Spinal cord (tissue), 9 donors: ENCODE measurements at regions not wholly inside any gene's neighbourhood (a gene's known extent, or its start where the extent isn't known, plus 50 kb on each side); places are given as distances from the start of the nearest gene placed in this dataset.

Source experiments
- DNase-seq, 6 donors: peaks; one replicate each; pipeline versions ENCODE4 v3.0.0 to v3.0.0-alpha.2; 2013 to 2015; ENCODE audit warnings: low spot score in 6 of 6, low read depth in 4 of 6
- H3K27ac ChIP-seq: one replicate; pipeline ENCODE4 v1.5.1; 2013; ENCODE audit warnings: low read depth, low read length, control low read depth
- H3K27me3 ChIP-seq: one replicate; pipeline ENCODE4 v1.6.1; 2013; ENCODE audit warnings: low read length; ENCODE audit not compliant: control insufficient read depth, insufficient read depth
- H3K36me3 ChIP-seq: one replicate; pipeline ENCODE4 v1.6.1; 2013; ENCODE audit warnings: low read length; ENCODE audit not compliant: control insufficient read depth, insufficient read depth
- H3K4me1 ChIP-seq: one replicate; pipeline ENCODE4 v1.6.1; 2013; ENCODE audit warnings: low read length; ENCODE audit not compliant: control insufficient read depth, insufficient read depth
- H3K4me3 ChIP-seq: one replicate; pipeline ENCODE4 v1.5.1; 2013; ENCODE audit warnings: low read depth, low read length, control low read depth
- H3K9me3 ChIP-seq: one replicate; pipeline ENCODE4 v1.6.1; 2013; ENCODE audit warnings: low read length; ENCODE audit not compliant: control insufficient read depth, insufficient read depth
- WGBS: methylation state at CpG from one replicate; pipeline ENCODE4 v1.1.5; 2013; ENCODE audit warnings: missing lambda C conversion rate; ENCODE audit not compliant: insufficient coverage; 5-methylcytosine and 5-hydroxymethylcytosine counted together
- donor health status: healthy.

DNA sequence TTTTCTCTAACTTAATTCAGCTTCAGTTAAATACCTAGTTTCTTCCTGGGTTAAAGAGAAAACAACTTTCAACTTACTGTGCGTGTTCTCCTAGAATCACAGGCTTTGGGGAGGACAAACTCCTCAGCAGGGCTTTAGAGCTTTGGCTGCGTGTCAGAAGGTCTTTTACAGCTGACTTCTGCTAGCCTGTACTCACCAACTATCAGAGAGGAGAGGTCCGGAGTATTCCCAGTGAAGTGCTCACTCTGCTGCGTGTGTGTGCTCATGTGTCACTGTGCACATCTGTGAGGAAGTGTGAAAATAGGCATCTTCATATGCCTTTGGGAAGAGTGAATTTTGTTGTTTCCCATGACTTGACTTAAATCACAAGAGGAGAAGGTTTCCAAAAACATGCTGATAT is 423.2 kb upstream of the SGCD start:
- Histone ChIP-seq H3K4me1 (no peaks in the 10 kb centered on the region), H3K27ac (no peak overlapping the region), H3K9me3 (no peaks in the 10 kb centered on the region), H3K27me3 (no peaks in the 10 kb centered on the region), H3K4me3 (no peak overlapping the region), H3K36me3 (no peaks in the 10 kb centered on the region)
- WGBS: 56% methylated on average over 3 of the region's 4 CpGs
- no peak for DNase-seq

DNA sequence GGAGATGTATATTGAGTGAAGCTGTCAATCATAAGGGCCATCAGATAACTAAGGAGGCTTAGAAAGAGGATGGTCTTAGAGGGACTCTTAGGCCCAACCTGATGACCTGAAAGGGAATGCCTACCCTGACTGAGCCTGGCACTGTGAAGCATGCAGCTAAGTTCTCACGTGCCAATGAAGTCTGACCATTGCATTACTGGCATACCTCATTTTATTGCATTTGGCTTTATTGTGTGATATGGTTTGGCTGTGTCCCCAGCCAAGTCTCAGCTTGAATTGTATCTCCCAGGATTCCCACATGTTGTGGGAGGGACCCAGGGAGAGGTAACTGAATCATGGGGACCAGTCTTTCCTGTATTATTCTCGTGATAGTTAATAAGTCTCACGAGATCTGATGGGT is 421.6 kb upstream of the SGCD start:
- no peak for DNase-seq
- Histone ChIP-seq H3K9me3 (no peaks in the 10 kb centered on the region), H3K4me1 (no peaks in the 10 kb centered on the region), H3K27me3 (no peaks in the 10 kb centered on the region), H3K4me3 (no peak overlapping the region), H3K27ac (no peak overlapping the region), H3K36me3 (no peaks in the 10 kb centered on the region)
- no CpG with 5 or more reads among the region's 3 CpGs for WGBS

DNA sequence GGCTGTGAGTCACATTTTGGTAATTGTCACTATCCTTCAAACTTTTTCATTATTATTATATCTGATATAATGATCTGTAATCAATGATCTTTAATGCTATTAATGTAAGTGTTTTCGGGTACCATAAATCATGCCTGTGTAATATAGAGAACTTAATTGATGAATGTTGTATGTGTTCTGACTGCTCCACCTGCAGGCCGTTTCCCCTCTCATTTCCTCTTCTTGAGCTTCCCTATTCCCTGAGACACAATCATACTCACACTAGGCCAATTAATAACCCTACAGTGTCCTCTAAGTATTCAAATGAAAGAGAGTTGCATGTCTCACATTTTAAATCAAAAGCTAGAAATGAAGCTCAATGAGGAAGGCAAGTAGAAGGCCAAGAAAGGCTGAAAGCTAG is 420.9 kb upstream of the SGCD start:
- no CpG with 5 or more reads among the region's 2 CpGs for WGBS
- Histone ChIP-seq H3K4me3 (no peak overlapping the region), H3K27ac (no peak overlapping the region), H3K36me3 (no peaks in the 10 kb centered on the region), H3K27me3 (no peaks in the 10 kb centered on the region), H3K4me1 (no peaks in the 10 kb centered on the region), H3K9me3 (no peaks in the 10 kb centered on the region)
- no peak for DNase-seq

DNA sequence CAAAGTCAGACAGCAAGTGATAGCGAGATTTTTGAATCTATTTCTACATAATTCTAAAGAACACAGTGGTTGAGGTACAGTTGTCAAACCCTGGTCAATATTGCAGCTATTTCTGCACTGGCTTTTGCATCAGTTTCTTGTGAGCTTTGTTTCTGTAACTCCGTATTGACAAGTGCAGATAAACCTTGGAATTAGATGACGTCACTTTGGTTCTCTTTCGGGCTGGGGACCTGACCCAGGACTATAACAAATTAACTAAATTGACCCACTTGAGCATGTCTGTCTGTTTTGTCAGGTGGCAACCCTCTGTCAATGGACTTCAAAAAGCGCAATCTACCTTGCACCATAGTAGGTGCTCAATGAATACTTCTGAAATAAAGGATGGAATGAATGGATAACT is 418.4 kb upstream of the SGCD start:
- Histone ChIP-seq H3K9me3 (no peaks in the 10 kb centered on the region), H3K4me3 (no peak overlapping the region), H3K27ac (no peak overlapping the region), H3K36me3 (no peaks in the 10 kb centered on the region), H3K4me1 (no peaks in the 10 kb centered on the region), H3K27me3 (no peaks in the 10 kb centered on the region)
- 96% methylated on average over 4 of the region's 5 CpGs for WGBS
- DNase-seq: no peak

DNA sequence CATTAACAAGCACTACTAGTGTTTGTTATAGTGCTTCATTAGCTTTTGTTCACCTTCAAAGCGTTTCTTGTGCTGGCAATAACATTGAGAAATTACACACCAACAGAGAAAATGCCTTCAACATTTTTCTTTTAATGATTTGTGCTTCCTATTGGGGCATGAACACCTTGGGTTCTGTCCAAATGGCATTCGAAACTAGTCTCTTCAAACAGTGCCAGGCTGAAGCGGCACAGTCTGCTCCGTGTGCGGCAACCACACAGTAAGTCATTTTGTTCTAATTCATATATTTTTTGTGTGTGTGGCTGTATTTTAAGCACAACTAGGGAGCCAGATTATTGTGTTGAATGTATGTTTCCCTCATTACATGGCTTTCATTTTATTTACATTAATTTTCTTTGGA is 414.7 kb upstream of the SGCD start:
- no peak overlapping the region for H3K4me3 ChIP-seq
- H3K9me3 ChIP-seq: no peaks in the 10 kb centered on the region

DNA sequence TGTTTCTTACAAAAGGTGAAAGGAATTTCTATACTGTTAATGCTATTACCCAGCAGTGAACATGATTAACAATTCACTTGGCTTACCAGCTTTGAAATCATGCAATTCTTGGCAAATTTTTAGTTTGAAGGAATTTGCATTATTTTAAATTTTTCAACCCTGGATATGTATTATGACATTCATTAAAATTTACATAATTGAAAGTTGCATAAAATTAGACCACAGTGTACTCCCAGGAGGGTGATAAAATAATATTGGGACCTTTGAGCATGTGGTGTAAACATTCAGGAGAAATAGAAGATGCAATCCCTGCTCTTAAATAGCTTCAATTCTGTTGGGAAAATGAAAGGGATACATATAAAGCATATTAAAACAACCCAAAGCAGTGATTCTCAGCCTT is 412.2 kb upstream of the SGCD start:
- Histone ChIP-seq H3K4me3 (no peak overlapping the region), H3K27ac (no peak overlapping the region), H3K36me3 (no peaks in the 10 kb centered on the region), H3K4me1 (no peaks in the 10 kb centered on the region), H3K27me3 (no peaks in the 10 kb centered on the region), H3K9me3 (no peaks in the 10 kb centered on the region)
- no peak for DNase-seq

More for the DNA sequence above, 414.7 kb upstream of the SGCD start:
- WGBS: no CpG with 5 or more reads among the region's 5 CpGs
- Histone ChIP-seq H3K27me3 (no peaks in the 10 kb centered on the region), H3K36me3 (no peaks in the 10 kb centered on the region), H3K27ac (no peak overlapping the region), H3K4me1 (no peaks in the 10 kb centered on the region)
- peak in 2 of 6 donors; percentile 46 to 70 for DNase-seq

DNA sequence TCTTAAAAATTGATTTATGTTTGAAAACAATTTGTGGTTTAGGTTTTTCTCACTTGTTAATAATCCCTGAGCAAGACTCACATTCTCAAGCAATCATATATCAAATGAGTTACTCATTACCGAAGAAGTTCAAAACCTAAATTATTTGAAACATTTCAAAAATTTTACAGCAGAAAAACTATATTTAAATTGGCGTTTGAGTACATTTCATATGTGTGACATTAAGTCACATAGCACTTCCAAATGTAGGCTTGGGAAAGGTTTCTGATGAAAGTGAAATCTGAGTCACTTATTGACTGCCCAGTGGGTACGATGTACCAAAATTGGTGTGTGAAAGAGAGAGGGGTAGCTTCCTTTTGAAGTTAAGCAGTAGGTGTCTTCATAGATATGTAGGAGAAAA is 411.4 kb upstream of the SGCD start:
- Histone ChIP-seq H3K4me1 (no peaks in the 10 kb centered on the region), H3K9me3 (no peaks in the 10 kb centered on the region), H3K27me3 (no peaks in the 10 kb centered on the region), H3K4me3 (no peak overlapping the region), H3K36me3 (no peaks in the 10 kb centered on the region), H3K27ac (no peak overlapping the region)
- WGBS: no CpG with 5 or more reads among the region's 3 CpGs
- no peak for DNase-seq

DNA sequence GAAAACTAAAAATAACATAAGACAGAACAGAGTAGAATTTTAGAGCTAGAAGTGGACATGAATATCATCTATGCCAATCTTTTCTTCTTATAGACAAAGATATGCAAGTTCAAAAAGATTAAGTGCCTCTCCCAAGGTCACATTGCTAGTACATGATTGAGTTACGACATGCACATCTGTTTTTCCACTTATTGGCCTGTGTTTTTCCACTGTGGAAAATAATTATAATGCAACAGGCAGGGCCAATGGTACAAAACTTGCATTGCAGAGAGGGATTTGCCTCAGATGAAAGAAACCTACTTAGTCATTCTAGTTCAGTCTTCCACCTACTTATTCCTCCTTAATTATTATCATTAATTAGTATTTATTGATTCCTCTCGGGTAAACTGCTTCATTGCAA is 407.8 kb upstream of the SGCD start:
- no peaks in the 10 kb centered on the region for H3K27me3 ChIP-seq
- no peak for DNase-seq
- no peak overlapping the region for H3K27ac ChIP-seq
- WGBS: 80% methylated on average over 1 of the region's 2 CpGs
- H3K9me3 ChIP-seq: no peaks in the 10 kb centered on the region
- H3K36me3 ChIP-seq: no peaks in the 10 kb centered on the region
- no peaks in the 10 kb centered on the region for H3K4me1 ChIP-seq
- H3K4me3 ChIP-seq: no peak overlapping the region

DNA sequence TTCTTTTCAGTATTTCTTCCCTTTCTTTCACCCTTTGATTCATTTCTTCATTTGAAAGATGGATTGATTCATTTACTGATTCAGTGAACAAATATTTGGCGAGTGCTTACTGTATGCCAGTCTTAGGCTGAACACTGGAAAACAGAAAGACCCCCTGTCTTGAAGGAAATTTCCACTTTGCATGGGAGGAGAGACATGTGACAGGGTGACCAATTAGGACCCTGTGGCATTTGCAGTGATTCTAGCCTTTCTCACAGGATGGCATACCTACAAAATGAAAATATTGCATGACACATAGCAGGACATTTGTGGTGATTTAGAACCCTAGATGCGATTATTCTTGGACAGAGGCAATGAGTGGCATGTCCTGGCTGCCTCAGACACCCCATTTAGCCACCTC is 407.2 kb upstream of the SGCD start:
- no peaks in the 10 kb centered on the region for H3K36me3 ChIP-seq
- no peak for DNase-seq
- no peak overlapping the region for H3K4me3 ChIP-seq
- no peaks in the 10 kb centered on the region for H3K9me3 ChIP-seq
- no peaks in the 10 kb centered on the region for H3K27me3 ChIP-seq
- no CpG with 5 or more reads among the region's 2 CpGs for WGBS
- H3K4me1 ChIP-seq: no peaks in the 10 kb centered on the region
- no peak overlapping the region for H3K27ac ChIP-seq

DNA sequence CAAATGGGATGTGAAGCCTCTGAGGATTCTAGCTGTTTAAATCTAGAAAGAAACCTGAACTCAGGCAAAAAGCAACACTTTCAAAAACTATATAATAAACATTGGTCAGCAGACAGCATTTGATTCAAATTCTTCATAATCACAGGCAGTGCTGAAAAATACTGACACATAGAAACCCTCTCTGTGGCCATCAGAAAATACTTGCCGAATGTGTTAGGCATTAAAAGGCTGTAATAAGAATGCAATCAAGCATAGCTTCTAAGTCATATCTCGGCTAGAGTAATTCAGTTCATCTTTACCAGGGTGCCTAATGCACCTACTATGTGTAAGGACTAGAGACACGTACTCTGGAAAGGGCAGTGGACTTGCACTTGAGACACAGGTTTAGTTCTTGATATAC is 405.3 kb upstream of the SGCD start:
- Histone ChIP-seq H3K4me1 (no peaks in the 10 kb centered on the region), H3K27me3 (no peaks in the 10 kb centered on the region), H3K27ac (no peak overlapping the region), H3K4me3 (no peak overlapping the region), H3K36me3 (no peaks in the 10 kb centered on the region), H3K9me3 (peaks cover 1% of the 10 kb centered on the region)
- WGBS: no CpG with 5 or more reads among the region's 3 CpGs
- DNase-seq: no peak

DNA sequence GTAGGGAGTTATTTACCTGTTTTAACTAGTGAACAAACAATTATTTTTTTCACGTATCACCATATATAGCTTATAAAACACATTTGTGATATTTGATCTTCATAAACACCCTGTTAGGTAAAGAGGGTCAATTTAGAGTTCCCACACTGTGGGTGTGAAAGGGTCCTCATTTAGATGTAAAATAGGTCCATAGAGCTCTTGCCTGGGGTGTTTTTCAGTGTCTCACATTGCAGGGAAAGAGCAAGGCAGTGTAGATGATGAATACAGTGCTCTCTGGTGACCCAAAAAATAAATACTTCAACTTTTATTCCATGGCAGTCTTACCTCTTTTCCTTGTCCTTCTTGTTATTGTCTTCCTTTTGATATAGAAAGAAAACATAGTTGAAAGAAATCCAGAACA is 403.2 kb upstream of the SGCD start:
- no peaks in the 10 kb centered on the region for H3K36me3 ChIP-seq
- no peak overlapping the region for H3K4me3 ChIP-seq
- H3K9me3 ChIP-seq: peaks cover 1% of the 10 kb centered on the region
- no peaks in the 10 kb centered on the region for H3K4me1 ChIP-seq
- H3K27me3 ChIP-seq: no peaks in the 10 kb centered on the region
- DNase-seq: no peak
- no peak overlapping the region for H3K27ac ChIP-seq
- no CpG with 5 or more reads among the region's 1 CpG for WGBS
